Stomach (tissue), 8 donors: ENCODE measurements at regions not wholly inside any gene's neighbourhood (a gene's known extent, or its start where the extent isn't known, plus 50 kb on each side); places are given as distances from the start of the nearest gene placed in this dataset.
A peak's percentile ranks its signal among the peaks of the same experiment; 100 is the strongest.

Source experiments
- DNase-seq, 2 donors: peaks; one replicate each; pipeline versions ENCODE4 v3.0.0 to v3.0.0-alpha.2; 2013 to 2019
- H3K27ac ChIP-seq, 5 donors: fragments of 200-600 bp in 4 of 5; sonication (generic) in 4 of 5; one replicate each; pipeline ENCODE4 v1.5.1; 2013 to 2019; ENCODE audit warnings: mild to moderate bottlenecking in 1 of 5, moderate library complexity in 1 of 5
- H3K27me3 ChIP-seq, 3 donors: fragments of 200-600 bp; sonication (generic); one replicate each; pipeline ENCODE4 v1.5.1; 2017 to 2019; ENCODE audit warnings: mixed run types in 1 of 3
- H3K36me3 ChIP-seq, 4 donors: fragments of 200-600 bp; sonication (generic); 1 replicate in 3 of 4; 2 replicates in 1 of 4; pipeline ENCODE4 v1.5.1; 2016 to 2019
- H3K4me1 ChIP-seq, 4 donors: fragments of 200-600 bp; sonication (generic); one replicate each; pipeline ENCODE4 v1.5.1; 2016 to 2019
- H3K4me3 ChIP-seq, 4 donors: fragments of 200-600 bp; sonication (generic) in 3 of 4; one replicate each; pipeline ENCODE4 v1.5.1; 2016 to 2019; ENCODE audit warnings: mild to moderate bottlenecking in 1 of 4
- H3K9me3 ChIP-seq, 4 donors: fragments of 200-600 bp; sonication (generic); one replicate each; pipeline ENCODE4 v1.5.1; 2016 to 2019
- CTCF ChIP-seq, 7 experiments: fragments of 450-650 bp in 4 of 7; fragments of 200-600 bp in 3 of 7; sonication (generic) in 3 of 7; IDR thresholded peaks; one replicate each; pipeline ENCODE4 v1.5.1; 2016 to 2019; ENCODE audit warnings: antibody characterized with exemption in 7 of 7, control low read depth in 2 of 7, mild to moderate bottlenecking in 1 of 7
- EP300 ChIP-seq: sonication (generic); formaldehyde crosslinking; IDR thresholded peaks from one replicate; pipeline ENCODE4 v1.6.1; 2017; ENCODE audit warnings: antibody characterized with exemption
- POLR2A ChIP-seq, 4 donors: fragments of 450-650 bp; IDR thresholded peaks; one replicate each; pipeline ENCODE4 v1.6.1; 2016; ENCODE audit warnings: antibody characterized with exemption in 4 of 4, control low read depth in 2 of 4, mild to moderate bottlenecking in 1 of 4, moderate library complexity in 1 of 4
- POLR2AphosphoS5 ChIP-seq, 3 donors: sonication (generic); formaldehyde crosslinking; IDR thresholded peaks; one replicate each; pipeline ENCODE4 v1.6.1; 2016; ENCODE audit warnings: antibody characterized with exemption in 3 of 3
- WGBS, 5 donors: extraction: QIAGEN DNeasy Blood & Tissue Kit in 3 of 5; methylation state at CpG; one replicate each; pipeline versions ENCODE4 v1.1.5 to v1.1.7; 2013 to 2018; 5-methylcytosine and 5-hydroxymethylcytosine counted together
- intact Hi-C: fragments of 100-400 bp; cut with DNase I; formaldehyde crosslinking; loops from one replicate; pipeline ENCODE4 v1.15.1; 2023; ENCODE audit warnings: low total_unique reads
- donor health status: healthy with polysubstance abuse.
- donor health status: Bipolar disorder and iron deficiency.
- donor health status: healthy.

- intact Hi-C loops: no loop called here
- no peaks in the 10 kb centered on the region for H3K27me3 ChIP-seq
- H3K9me3 ChIP-seq: no peaks in the 10 kb centered on the region
- DNase-seq: no peak
- TF ChIP-seq EP300: no peak
- TF ChIP-seq CTCF (IDR thresholded peaks at IDR 0.05): no peak
- TF ChIP-seq POLR2A (IDR thresholded peaks at IDR 0.05): no peak
- no peak for TF ChIP-seq POLR2AphosphoS5 (IDR thresholded peaks at IDR 0.05)
- no peak overlapping the region for H3K4me3 ChIP-seq
- H3K36me3 ChIP-seq: no peaks in the 10 kb centered on the region
- H3K4me1 ChIP-seq: peaks cover 0 to 6% (median 2%) of the 10 kb centered on the region in 4 donors
- 77 to 87% (median 81%) methylated on average over 7 of the region's 7 CpGs for WGBS, 5 donors
- no peak overlapping the region for H3K27ac ChIP-seq
Observed at GRCh38 chr2:67515056-67515455, 117.9 kb downstream of the ETAA1 start.

GRCh38 chr2:67515538-67515937, 118.4 kb downstream of the ETAA1 start:
- no peaks in the 10 kb centered on the region for H3K9me3 ChIP-seq
- no peak overlapping the region for H3K4me3 ChIP-seq
- no peak for DNase-seq
- intact Hi-C loops: no loop called here
- WGBS, 5 donors: 89 to 94% (median 92%) methylated on average over 1 of the region's 1 CpG
- H3K4me1 ChIP-seq: peaks cover 0 to 6% (median 2%) of the 10 kb centered on the region in 4 donors
- H3K27me3 ChIP-seq: no peaks in the 10 kb centered on the region
- H3K36me3 ChIP-seq: no peaks in the 10 kb centered on the region
- TF ChIP-seq POLR2AphosphoS5 (IDR thresholded peaks at IDR 0.05) (no peak), CTCF (IDR thresholded peaks at IDR 0.05) (no peak), POLR2A (IDR thresholded peaks at IDR 0.05) (no peak), EP300 (no peak)
- no peak overlapping the region for H3K27ac ChIP-seq

GRCh38 chr2:67516362-67516761, 119.2 kb downstream of the ETAA1 start:
- WGBS, 5 donors: 70 to 83% (median 81%) methylated on average over 5 of the region's 5 CpGs
- Histone ChIP-seq H3K9me3 (no peaks in the 10 kb centered on the region), H3K36me3 (no peaks in the 10 kb centered on the region), H3K27me3 (no peaks in the 10 kb centered on the region), H3K27ac (peak overlapping the region in 2 of 5 donors; percentile 2 to 65), H3K4me3 (no peak overlapping the region), H3K4me1 (peaks cover 0 to 6% (median 2%) of the 10 kb centered on the region in 4 donors)
- peak in 1 of 2 donors; percentile 29 for DNase-seq
- intact Hi-C loops: no loop called here
- TF ChIP-seq POLR2AphosphoS5 (IDR thresholded peaks at IDR 0.05): no peak
- no peak for TF ChIP-seq EP300
- TF ChIP-seq CTCF (IDR thresholded peaks at IDR 0.05): no peak
- TF ChIP-seq POLR2A (IDR thresholded peaks at IDR 0.05): no peak

GRCh38 chr2:67516899-67517530, 119.9 kb downstream of the ETAA1 start:
- intact Hi-C loops: no loop called here
- DNase-seq: peak in 1 of 2 donors; percentile 79
- Histone ChIP-seq H3K27me3 (no peaks in the 10 kb centered on the region), H3K27ac (peak overlapping the region in 2 of 5 donors; percentile 2 to 65), H3K4me3 (no peak overlapping the region), H3K4me1 (peaks cover 0 to 6% (median 2%) of the 10 kb centered on the region in 4 donors), H3K36me3 (no peaks in the 10 kb centered on the region), H3K9me3 (no peaks in the 10 kb centered on the region)
- WGBS, 5 donors: 47 to 63% (median 55%) methylated on average over 2 of the region's 2 CpGs
- TF ChIP-seq EP300 (no peak), POLR2AphosphoS5 (IDR thresholded peaks at IDR 0.05) (peak in 2 of 3 donors; percentile 49 to 52), CTCF (IDR thresholded peaks at IDR 0.05) (no peak), POLR2A (IDR thresholded peaks at IDR 0.05) (no peak)
